GM20431 (cell line): ENCODE measurements at regions not wholly inside any gene's neighbourhood (a gene's known extent, or its start where the extent isn't known, plus 50 kb on each side); places are given as distances from the start of the nearest gene placed in this dataset.

Experiments used
- in situ Hi-C: fragments of 300-500 bp; cut with MseI, MboI; formaldehyde crosslinking; loops from one replicate; pipeline ENCODE4 v1.15.0; 2020; ENCODE audit warnings: low sequenced_read_pairs; ENCODE audit not compliant: unreplicated experiment

DNA sequence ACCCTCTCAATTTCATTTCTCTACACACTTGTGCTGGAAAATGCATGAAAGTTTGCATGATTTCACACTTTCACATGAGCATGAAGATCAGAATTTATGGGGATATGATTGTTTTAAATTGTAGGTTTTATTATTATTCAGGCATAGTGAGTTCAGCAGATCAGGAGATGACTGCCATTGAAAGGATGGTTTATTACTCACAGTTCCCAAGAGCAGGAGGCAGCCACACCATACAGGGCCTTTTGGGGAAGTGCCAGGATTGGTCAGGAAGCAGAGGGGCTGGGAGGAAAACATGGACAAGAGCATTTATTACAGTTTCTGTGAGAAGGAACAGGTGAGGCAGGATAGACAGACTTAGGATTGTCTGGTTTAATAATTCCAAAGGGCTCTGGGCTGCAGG is 114.6 kb upstream of the KCNJ15 start:
- in situ Hi-C loops: loop anchor here (25.0 kb wide), 1 partner anchor 430 kb away; no protein-coding TSS in a partner anchor

DNA sequence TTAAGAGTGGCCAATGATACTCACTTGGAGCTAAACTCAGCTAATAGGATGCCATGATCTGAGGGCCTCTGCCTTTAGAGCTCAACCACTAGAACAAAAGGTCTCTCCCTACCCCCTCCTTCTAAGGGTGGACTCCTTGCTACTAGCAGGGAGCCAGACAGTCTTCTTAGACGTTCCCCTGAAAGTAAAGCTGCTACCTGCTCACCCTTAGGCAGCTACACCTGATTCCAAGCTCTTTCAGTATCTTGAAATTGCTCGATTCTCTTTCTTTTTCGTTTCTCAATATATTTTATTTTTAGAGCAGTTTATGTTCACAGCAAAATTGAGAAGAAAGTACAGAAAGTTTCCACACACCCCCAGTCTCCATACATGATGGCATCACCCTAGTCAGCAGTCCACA is 112.6 kb upstream of the KCNJ15 start:
- in situ Hi-C loops: loop anchor here (25.0 kb wide), 1 partner anchor 432 kb away; no protein-coding TSS in a partner anchor

DNA sequence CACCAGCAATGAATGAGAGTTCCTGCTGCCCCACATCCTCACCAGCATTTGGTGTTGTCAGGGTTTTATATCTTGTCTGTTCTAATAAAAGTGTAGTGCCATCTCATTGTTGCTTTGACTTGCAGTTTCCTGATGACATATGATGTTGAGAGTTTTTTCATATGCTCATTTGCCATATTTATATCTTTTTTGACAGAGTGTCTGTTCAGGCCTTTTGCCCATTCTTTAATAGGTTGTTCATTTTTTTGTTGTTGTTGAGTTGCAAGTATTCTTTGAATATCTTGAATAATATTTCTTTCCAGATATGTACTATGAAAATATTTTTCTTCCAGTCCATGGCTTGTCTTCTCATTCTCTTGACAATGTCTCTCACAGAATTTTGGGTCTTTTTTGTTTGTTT is 111.7 kb upstream of the KCNJ15 start:
- in situ Hi-C loops: loop anchor here (25.0 kb wide), 1 partner anchor 433 kb away; no protein-coding TSS in a partner anchor

DNA sequence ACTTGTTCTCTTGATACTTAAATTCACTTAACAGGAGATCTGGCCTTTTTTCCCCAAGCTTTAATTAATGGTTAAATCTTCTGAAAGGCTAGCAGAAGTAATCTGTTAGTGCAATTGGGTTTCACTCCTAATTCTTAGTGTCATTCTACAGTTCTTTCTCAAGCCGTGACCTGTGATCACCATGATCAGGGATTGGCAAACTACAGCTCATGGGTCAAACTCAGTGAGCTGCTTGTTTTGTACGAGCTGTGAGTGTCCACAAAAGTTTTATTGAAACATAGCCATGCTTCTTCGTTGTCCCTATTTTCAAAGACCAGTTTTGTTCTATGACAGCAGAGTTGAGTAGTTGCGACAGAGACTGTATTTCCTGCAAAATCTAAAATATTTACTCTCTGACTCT is 109.4 kb upstream of the KCNJ15 start:
- in situ Hi-C loops: loop anchor here (25.0 kb wide), 1 partner anchor 435 kb away; no protein-coding TSS in a partner anchor

DNA sequence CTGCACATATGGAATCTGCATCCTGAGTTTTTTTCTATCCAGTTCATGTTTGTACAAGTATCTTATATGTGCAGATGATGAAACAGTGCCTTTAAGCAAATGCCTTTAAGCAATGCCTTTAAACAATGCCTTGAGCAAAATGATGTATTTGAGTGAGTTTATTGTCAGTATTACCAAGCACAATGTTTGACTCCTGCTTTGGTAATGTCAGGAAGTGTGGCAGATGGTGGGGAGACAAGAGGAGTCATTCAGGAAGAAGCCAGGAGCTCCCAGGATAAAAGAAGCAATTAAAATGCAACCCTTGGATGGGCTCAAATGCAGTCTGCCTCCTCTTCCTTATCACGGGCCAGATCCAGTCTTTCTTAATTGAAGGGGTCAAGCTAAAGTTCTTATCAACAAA is 108.7 kb upstream of the KCNJ15 start:
- in situ Hi-C loops: loop anchor here (25.0 kb wide), 1 partner anchor 436 kb away; no protein-coding TSS in a partner anchor

DNA sequence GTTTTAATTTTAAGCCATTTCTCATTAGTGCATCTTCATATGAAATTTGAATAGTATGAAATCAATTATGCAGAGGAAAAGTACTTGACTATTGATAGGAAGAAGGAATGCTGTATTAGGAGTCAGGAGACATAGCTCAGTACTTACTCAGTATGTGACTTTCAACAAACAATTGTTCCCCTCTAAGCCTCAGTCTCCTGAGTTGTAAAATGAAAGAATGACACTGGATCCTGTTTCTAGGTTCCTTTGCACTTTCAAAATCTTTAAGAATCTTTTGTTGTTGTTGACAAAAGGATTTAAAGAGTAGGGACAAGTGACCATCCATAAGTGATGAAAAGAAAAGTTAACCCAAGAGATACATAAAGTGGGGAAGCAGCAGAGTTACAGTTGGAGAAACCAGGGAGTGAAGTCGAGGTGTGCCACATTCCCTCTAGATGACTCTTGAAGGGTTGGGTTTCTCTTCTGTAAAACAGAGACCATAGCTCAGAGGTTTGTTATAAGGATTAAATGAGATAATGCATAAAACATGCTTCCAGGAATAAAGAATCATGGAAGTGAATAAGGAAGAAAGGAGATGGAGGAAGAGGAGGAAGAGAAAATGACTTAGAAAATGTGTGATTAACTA is 105.7 kb upstream of the KCNJ15 start:
- in situ Hi-C loops: no loop called here

DNA sequence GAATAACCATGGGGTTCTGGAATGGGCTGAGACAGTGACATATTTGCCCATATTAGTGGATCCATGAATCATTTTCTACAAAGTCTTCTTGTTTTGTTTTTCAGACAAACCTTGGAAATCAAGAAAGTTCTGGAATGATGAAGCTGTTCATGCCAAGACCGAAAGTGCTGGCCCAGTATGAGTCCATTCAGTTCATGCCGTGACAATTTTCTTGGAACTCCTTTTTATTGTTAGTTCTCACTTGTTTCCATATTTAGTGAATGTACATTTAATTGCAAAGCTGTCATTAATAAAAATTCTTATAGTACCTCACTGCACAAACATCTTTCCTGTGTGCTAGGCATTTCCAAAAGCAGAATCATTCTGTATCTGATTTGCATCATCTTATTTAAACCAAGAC is 100.6 kb upstream of the KCNJ15 start:
- in situ Hi-C loops: no loop called here

DNA sequence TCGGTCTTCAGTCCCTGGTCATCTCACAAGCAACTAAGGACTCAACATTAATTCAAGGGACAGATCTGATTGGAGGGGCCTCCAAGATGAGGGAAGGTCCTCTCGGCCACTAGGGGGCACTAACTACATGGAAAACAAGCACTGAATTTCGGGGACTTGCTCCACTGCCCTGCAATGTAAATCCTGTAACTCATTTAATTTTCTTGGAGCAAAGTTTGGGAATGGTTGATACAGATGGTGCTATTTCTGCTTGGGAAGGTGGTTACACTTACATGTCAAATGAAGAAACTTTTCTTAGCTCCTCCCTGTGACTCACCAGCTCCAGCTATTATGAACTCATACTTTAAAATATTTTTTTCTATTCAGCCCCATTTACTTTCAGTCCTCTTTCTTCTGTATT is 97.4 kb upstream of the KCNJ15 start:
- in situ Hi-C loops: no loop called here

DNA sequence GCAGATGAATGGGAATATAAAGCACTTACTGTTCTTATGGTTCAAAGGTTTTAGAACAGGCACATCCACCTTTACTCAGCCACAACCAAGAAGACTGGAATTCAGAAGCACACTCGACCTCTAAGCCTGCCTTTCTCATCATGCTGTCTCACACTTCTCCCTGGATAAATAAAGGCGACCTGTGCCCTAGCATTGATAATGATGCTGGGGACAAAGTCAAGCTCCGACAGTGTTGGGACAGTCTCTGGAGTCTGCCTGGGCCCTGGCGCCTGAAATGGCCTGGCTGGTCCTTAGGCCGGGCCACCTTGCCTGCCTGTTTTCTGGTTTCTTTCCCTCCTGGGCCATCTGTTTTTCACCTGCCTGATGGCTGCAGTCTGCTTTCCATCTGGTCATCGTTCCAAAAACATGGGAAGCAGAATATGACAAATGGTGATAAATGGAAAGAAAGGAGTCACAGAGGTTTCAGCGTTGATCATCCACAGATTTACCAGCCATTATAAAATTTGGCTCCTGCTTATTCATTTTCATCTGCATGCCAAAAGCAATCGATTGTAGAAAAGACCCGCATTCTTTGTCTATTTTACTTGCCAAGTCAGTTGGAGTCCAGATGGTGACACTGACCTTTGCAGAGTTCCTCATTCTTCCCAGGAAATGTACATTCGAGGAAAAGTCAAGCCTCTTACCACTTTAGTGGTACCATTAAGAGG is 91.2 kb upstream of the KCNJ15 start:
- in situ Hi-C loops: no loop called here

DNA sequence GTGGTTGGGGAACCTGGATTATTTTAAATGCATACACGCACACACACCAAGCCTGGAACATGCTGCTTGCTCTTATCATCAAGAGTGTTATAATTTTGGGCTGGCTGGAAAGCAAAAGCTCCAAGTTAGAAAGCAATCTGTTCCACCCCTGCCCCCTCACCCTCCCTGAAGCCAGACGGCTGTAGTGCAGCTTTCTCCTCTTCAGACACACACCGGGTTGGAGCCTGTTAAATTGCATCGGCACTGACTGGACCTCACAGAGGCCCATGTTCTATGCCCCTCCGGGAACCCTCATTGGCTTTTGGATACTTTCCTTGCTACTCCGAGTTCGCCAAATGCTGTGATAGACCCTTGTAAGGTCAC is 90.6 kb upstream of the KCNJ15 start:
- in situ Hi-C loops: no loop called here

DNA sequence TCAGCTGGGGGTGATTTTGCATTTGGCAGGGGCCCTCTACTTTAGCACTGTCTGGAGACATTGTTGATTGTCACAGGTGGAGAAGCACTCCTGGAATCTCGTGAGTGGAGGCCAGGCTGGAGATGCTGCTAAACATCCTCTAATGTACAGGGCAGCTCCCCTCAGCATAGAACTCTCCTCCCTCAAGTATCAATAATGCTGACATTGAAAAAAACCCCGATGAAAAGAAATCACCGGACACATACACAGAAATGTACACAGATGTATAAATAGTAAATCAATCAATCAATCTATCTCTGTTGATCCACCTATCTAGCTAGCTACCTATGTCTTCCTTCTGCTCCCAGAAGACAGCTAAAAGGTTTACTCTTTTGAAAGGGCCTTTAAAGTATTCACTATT is 89.4 kb upstream of the KCNJ15 start:
- in situ Hi-C loops: no loop called here

DNA sequence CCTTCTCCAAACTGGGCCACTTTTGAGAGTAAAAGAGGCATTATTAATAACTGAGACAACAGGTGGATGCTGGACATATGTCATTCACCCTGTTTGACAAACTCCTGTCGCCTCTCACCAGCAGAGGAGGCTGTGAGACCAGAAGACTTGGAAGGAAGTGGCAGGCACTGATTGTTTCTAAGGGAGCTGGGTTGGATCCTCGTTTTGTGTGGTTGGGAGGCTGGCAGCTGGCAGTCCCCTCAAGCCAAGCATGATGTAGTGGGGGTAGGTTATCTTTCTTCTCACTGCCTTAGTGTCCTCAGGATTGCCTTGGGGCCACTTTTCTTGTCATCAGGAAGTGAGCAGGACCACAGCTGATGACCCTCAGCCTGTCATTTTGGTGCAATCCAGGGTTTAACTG is 86.5 kb upstream of the KCNJ15 start:
- in situ Hi-C loops: no loop called here

DNA sequence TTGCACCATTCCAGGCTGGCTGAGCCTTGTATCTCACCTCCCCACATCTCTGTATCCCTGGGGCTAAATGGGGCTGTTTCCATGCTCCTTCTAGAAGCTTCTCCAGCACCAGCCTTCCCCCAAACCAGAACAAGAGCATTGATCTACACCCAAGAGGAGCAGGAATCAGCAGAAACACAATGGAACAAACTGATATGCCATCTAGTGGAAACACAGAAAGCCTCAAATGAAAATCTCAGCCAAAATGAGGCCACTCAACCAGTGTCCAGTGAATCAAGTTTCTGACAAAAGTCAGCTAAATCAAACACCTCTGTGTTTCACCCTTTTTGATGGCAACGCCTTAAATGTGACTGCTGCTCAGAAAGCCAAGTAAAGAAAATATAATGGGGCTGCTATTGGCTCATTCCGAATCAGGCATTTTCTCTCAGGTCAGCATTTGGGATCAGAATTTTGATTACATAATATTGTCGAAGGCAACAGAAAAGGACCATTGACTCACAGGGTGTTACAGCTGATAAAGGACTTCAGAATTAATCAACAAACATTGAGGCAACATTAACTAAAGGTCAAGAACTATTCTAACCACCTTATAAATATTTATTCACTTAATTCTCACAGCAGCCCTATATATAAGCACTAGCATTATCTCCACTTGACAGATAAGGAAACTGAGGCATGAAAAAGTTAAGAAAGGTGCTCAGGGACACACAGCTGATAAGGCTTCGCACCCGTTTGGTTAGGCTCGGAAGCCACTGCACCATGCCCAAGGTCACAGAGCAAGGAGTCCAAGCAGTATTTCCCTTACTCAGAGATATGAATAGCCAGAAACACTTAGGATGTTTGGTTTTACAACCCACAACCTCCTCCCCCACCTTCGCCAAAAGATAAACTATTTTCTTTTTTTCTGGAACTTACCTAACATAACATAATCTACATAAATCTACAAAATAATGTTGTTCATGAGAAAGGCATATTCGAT is 85.8 kb upstream of the KCNJ15 start:
- in situ Hi-C loops: no loop called here

DNA sequence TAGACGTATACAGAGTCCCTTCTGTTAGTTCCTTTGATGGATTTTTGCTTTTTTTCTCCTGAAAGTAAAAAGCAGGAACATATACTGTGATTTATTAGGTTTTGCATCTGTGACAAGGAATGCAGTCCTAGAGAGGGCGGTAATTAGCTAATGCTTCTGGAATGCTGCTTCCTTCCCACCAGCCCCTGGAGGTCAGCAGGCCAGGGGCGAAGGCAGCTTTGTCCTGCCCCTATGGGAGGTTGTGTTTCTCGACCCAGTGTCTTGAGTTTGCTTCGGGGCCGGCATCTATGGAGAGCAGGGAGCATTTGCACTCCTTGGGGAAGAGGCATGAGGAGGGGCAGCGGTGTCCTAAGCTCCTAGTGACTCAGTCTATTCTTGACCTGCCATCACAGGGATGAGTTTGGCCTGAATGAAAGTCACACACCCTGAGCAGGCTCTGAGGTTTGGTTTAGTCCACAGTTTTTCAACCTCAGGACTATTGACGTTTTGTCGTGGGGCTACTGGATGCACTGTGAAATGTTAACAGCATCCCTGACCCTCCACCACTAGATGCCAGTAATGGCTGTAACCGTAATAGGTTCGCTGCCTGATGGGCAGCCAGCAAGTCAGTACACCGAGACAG is 85.0 kb upstream of the KCNJ15 start:
- in situ Hi-C loops: no loop called here

DNA sequence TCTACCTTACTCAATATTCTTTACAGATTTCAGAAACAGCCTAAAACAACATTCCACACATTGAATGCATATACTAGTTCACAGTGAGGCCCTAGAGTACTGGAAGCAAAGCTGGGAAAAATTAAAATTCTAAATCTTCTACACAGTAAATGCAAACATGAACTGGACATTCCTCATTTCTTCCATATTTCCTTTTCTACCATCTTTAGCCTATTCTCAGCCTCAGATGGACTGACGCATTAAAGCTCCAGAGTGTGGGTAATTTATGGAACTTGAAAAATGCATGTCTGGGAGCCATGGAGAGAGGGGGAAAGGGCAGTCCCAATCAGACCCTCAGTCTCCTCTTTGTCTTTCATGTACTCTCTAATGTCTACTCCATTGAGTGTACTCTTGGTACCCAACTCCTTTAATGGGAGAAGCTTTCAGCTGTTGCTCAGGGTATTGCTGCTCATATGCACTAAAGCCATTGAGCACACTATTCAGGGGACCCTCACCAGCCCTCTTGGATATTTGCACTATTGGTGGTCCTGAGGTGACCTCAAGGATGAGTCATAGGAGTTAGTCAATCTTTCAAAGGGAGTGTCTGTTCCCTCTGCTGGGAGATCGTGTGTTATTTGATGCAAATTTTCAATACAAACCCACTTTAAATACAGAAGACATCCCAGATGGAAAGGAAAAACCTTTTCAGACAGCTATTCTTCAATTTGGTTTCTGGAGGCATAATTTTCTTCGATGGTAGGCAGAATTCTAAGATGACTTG is 83.3 kb upstream of the KCNJ15 start:
- in situ Hi-C loops: no loop called here

DNA sequence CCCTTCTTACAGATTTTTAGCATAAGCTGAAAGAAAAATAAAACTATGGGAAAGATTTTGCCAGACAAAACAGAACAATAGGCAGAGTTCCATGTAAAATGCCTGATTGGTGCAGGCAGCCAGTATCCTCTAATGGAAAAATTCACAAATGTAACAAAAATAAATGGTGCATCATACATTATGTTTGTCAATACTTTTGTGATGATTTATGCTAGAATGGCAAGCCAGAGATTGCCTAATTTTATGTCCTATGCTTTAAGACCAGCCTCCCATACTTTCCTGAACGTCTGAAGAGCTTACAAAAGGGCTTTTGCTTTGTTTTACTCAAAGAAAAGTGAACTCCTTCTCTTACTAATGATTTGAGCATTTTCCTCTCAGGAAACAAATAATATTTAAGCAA is 81.5 kb upstream of the KCNJ15 start:
- in situ Hi-C loops: no loop called here

DNA sequence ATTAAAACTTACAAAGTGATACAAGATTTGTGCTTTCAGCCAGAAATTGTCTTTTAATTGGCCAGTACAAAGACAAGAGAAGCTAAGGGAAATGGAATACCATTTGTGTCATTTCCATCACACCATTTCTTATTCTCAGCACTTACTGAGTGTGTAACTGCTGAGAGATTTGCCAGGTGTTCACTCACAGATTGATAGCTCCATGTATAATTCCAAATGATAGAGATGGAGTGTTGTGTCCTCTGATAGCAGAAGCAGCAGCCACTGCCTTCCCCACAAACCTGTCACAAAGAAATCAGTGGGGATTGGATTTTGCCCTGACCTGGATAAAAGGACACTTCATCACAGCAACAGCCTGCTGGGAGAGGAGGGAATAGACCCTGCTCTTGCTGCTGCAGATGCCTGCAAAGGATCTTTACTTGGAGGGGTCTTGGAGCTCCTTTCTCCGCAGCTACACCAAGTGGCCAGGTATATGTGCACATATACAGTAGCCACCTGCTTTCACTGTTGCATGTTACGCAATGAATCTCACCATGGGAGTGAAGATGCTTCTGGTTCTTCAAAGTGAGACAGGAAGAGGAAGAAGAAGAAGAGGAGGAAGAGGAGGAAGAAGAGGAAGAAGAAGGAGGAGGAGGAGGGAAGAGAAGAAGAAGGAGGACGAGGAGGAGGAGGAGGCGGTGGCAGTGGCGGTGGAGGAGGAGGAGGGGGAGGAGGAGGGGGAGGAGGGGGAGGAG is 78.7 kb upstream of the KCNJ15 start:
- in situ Hi-C loops: no loop called here

DNA sequence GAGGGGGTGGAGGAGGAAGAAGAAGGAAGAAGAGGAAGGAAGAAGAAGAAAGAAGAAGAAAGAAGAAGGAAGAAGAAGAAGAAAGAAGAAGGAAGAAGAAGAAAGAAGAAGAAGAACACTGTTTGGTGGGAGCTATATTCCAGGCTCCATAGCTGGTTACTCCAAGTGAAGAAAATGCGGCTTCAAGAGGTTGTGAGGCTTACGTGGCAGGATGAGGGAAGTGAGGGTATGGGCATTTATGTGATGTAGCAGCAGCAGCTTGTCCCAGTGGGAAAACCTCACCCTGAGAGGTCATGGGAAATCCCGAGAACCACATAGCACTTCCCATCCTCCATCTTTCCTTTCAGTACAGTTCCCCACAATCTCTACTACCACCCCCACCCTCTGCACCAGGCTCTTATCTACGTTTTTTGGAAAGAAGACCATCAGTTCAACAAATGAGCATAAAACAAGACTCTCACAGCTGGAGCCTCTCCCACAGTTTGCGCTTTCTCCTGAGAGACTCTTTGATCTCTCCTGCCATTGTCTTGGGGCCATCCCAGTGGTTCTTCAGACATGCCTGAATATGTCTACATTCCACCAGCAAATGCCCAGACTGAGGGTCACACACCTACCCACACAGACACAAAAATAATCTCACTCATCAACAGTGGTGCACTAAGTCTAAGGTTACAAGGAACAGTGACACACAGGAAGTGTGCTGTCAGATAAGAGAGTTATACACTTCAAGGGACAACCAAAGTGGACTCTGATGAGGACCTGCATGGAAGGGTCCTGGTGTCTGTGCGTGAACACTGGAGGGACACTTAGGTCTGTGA is 77.9 kb upstream of the KCNJ15 start:
- in situ Hi-C loops: no loop called here
